Lower lobe of right lung (tissue), 2 donors: ENCODE measurements at regions not wholly inside any gene's neighbourhood (a gene's known extent, or its start where the extent isn't known, plus 50 kb on each side); places are given as distances from the start of the nearest gene placed in this dataset.

Experiments
- ATAC-seq, 2 donors: fragments of 200-7000 bp; cut with Tn5 transposase; one replicate each; pipeline ENCODE4 v1.9.1; 2020 to 2022; ENCODE audit warnings: mild to moderate bottlenecking in 2 of 2, moderate library complexity in 2 of 2
- DNase-seq: peaks from one replicate; pipeline ENCODE4 v3.0.0-alpha.2; 2020
- H3K27ac ChIP-seq: fragments of 200-600 bp; one replicate; pipeline ENCODE4 v1.8.0; 2022
- H3K27me3 ChIP-seq: fragments of 200-600 bp; one replicate; pipeline ENCODE4 v1.8.0; 2022; ENCODE audit warnings: low read depth
- H3K36me3 ChIP-seq: fragments of 200-600 bp; one replicate; pipeline ENCODE4 v1.8.0; 2022; ENCODE audit warnings: mild to moderate bottlenecking
- H3K4me1 ChIP-seq: fragments of 200-600 bp; one replicate; pipeline ENCODE4 v1.8.0; 2022
- H3K4me3 ChIP-seq: fragments of 200-600 bp; one replicate; pipeline ENCODE4 v1.8.0; 2022; ENCODE audit warnings: mild to moderate bottlenecking
- H3K9me3 ChIP-seq: fragments of 200-600 bp; one replicate; pipeline ENCODE4 v1.8.0; 2022
- intact Hi-C: fragments of 100-400 bp; cut with DNase I; formaldehyde crosslinking; loops from one replicate; pipeline ENCODE4 v1.11.0; 2022
- TF ChIP-seq, protein P1 (sequence below): fragments of 200-600 bp; IDR thresholded peaks from one replicate; pipeline ENCODE4 v1.8.0; 2022; ENCODE audit warnings: antibody characterized with exemption, mild to moderate bottlenecking
- donor health status: DM: no; HTN: yes; CAD: no; lungs with severe emphysema.

- Histone ChIP-seq H3K27me3 (peaks cover 18% of the 10 kb centered on the region), H3K4me1 (no peaks in the 10 kb centered on the region), H3K9me3 (no peaks in the 10 kb centered on the region), H3K36me3 (no peaks in the 10 kb centered on the region), H3K27ac (no peak overlapping the region), H3K4me3 (no peak overlapping the region)
- intact Hi-C loops = no loop called here
- no peak for DNase-seq
- no peak for ATAC-seq
- TF ChIP-seq, protein P1, sequence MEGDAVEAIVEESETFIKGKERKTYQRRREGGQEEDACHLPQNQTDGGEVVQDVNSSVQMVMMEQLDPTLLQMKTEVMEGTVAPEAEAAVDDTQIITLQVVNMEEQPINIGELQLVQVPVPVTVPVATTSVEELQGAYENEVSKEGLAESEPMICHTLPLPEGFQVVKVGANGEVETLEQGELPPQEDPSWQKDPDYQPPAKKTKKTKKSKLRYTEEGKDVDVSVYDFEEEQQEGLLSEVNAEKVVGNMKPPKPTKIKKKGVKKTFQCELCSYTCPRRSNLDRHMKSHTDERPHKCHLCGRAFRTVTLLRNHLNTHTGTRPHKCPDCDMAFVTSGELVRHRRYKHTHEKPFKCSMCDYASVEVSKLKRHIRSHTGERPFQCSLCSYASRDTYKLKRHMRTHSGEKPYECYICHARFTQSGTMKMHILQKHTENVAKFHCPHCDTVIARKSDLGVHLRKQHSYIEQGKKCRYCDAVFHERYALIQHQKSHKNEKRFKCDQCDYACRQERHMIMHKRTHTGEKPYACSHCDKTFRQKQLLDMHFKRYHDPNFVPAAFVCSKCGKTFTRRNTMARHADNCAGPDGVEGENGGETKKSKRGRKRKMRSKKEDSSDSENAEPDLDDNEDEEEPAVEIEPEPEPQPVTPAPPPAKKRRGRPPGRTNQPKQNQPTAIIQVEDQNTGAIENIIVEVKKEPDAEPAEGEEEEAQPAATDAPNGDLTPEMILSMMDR = no peak
These were observed 293.6 kb downstream of the NSG2 start for GRCh38 chr5:174339130-174339529.

DNA sequence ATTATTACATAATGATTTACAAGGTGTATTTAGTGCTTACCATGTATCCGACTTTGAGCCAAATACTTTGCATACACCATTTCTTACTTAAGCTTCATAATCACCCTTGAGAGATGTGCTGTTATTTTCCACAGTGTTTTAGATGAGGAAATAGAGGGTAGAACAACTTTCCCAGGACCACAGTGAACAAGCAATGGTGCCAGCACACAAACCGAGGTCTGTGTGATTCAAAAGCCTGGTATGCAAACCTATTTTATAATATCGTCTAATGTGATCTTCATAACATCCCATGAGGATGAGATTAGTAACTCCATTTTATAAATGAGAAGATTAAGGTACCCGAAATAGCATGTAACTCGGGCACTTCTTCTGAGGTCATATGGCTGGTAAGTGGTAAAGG lies 294.7 kb downstream of the NSG2 start:
- Histone ChIP-seq H3K27ac (no peak overlapping the region), H3K27me3 (peaks cover 18% of the 10 kb centered on the region), H3K36me3 (no peaks in the 10 kb centered on the region), H3K4me3 (no peak overlapping the region), H3K4me1 (no peaks in the 10 kb centered on the region), H3K9me3 (no peaks in the 10 kb centered on the region)
- no peak for DNase-seq
- TF ChIP-seq, protein P1 = no peak
- intact Hi-C loops = no loop called here
- no peak for ATAC-seq

- ATAC-seq = no peak
- intact Hi-C loops = no loop called here
- no peaks in the 10 kb centered on the region for H3K36me3 ChIP-seq
- H3K27ac ChIP-seq = no peak overlapping the region
- H3K9me3 ChIP-seq = no peaks in the 10 kb centered on the region
- H3K4me1 ChIP-seq = no peaks in the 10 kb centered on the region
- DNase-seq = no peak
- no peak overlapping the region for H3K4me3 ChIP-seq
- TF ChIP-seq, protein P1 = no peak
- H3K27me3 ChIP-seq = no peaks in the 10 kb centered on the region
These were observed 297.2 kb downstream of the NSG2 start for GRCh38 chr5:174342696-174343095.

- intact Hi-C loops = no loop called here
- Histone ChIP-seq H3K4me1 (no peaks in the 10 kb centered on the region), H3K27me3 (peaks cover 5% of the 10 kb centered on the region), H3K36me3 (no peaks in the 10 kb centered on the region), H3K4me3 (no peak overlapping the region), H3K9me3 (no peaks in the 10 kb centered on the region), H3K27ac (no peak overlapping the region)
- DNase-seq (no peak), ATAC-seq (no peak)
- TF ChIP-seq, protein P1 = no peak
These were observed 298.3 kb downstream of the NSG2 start for GRCh38 chr5:174343826-174344225.

- DNase-seq (no peak), ATAC-seq (no peak)
- Histone ChIP-seq H3K36me3 (no peaks in the 10 kb centered on the region), H3K9me3 (no peaks in the 10 kb centered on the region), H3K4me1 (no peaks in the 10 kb centered on the region), H3K4me3 (no peak overlapping the region), H3K27me3 (peaks cover 6% of the 10 kb centered on the region), H3K27ac (no peak overlapping the region)
- TF ChIP-seq, protein P1 = no peak
- intact Hi-C loops = no loop called here
These were observed 298.8 kb downstream of the NSG2 start for GRCh38 chr5:174344335-174344734.

DNA sequence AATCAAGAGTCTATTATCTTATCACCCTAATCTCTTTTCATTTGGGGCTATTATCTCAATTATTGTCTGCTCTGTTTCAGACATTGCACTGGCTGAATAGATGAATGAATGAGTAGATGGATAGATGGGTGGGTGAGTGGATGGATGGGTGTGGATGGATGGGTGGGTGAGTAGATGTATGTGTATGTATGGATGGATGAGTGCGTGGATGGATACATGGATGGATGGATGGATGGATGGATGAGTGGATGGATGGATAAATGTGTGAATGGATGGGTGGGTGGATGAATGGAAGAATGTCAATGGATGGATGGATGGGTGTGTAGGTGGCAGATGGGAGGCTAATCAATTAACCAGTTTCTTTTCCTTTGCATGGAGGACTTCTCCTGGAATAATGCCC lies 301.7 kb downstream of the NSG2 start:
- TF ChIP-seq, protein P1 = no peak
- no peaks in the 10 kb centered on the region for H3K4me1 ChIP-seq
- intact Hi-C loops = no loop called here
- no peaks in the 10 kb centered on the region for H3K36me3 ChIP-seq
- no peak overlapping the region for H3K4me3 ChIP-seq
- peaks cover 6% of the 10 kb centered on the region for H3K27me3 ChIP-seq
- no peaks in the 10 kb centered on the region for H3K9me3 ChIP-seq
- no peak for DNase-seq
- no peak for ATAC-seq
- H3K27ac ChIP-seq = no peak overlapping the region
